Lower lobe of right lung (tissue), 2 donors: ENCODE measurements at regions not wholly inside any gene's neighbourhood (a gene's known extent, or its start where the extent isn't known, plus 50 kb on each side); places are given as distances from the start of the nearest gene placed in this dataset.

ENCODE experiments used
- ATAC-seq, 2 donors: fragments of 200-7000 bp; cut with Tn5 transposase; one replicate each; pipeline ENCODE4 v1.9.1; 2020 to 2022; ENCODE audit warnings: mild to moderate bottlenecking in 2 of 2, moderate library complexity in 2 of 2
- DNase-seq: peaks from one replicate; pipeline ENCODE4 v3.0.0-alpha.2; 2020
- H3K27ac ChIP-seq: fragments of 200-600 bp; one replicate; pipeline ENCODE4 v1.8.0; 2022
- H3K27me3 ChIP-seq: fragments of 200-600 bp; one replicate; pipeline ENCODE4 v1.8.0; 2022; ENCODE audit warnings: low read depth
- H3K36me3 ChIP-seq: fragments of 200-600 bp; one replicate; pipeline ENCODE4 v1.8.0; 2022; ENCODE audit warnings: mild to moderate bottlenecking
- H3K4me1 ChIP-seq: fragments of 200-600 bp; one replicate; pipeline ENCODE4 v1.8.0; 2022
- H3K4me3 ChIP-seq: fragments of 200-600 bp; one replicate; pipeline ENCODE4 v1.8.0; 2022; ENCODE audit warnings: mild to moderate bottlenecking
- H3K9me3 ChIP-seq: fragments of 200-600 bp; one replicate; pipeline ENCODE4 v1.8.0; 2022
- intact Hi-C: fragments of 100-400 bp; cut with DNase I; formaldehyde crosslinking; loops from one replicate; pipeline ENCODE4 v1.11.0; 2022
- TF ChIP-seq, protein P1 (sequence below): fragments of 200-600 bp; IDR thresholded peaks from one replicate; pipeline ENCODE4 v1.8.0; 2022; ENCODE audit warnings: antibody characterized with exemption, mild to moderate bottlenecking
- donor health status: DM: no; HTN: yes; CAD: no; lungs with severe emphysema.

DNA sequence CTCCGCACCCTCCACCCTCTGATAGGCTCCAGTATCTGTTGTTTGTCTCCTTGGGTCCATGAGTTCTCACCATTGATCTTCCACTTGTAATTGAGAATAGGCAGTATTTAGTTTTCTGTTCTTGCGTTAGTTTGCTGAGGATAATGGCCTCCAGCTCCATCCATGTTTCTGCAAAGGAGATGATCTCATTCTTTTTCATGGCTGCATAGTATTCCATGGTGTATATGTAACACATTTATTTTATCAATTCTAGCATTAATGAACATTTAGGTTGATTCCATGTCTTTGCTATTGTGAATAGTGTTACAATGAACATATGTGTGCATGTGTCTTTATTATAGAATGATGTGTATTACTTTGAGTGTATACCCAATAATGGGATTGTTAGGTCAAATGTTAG is 814.6 kb upstream of the FRG1 start:
- H3K27ac ChIP-seq: no peak overlapping the region
- DNase-seq: no peak
- intact Hi-C loops: no loop called here
- no peaks in the 10 kb centered on the region for H3K27me3 ChIP-seq
- H3K9me3 ChIP-seq: no peaks in the 10 kb centered on the region
- no peak overlapping the region for H3K4me3 ChIP-seq
- no peaks in the 10 kb centered on the region for H3K4me1 ChIP-seq
- TF ChIP-seq, protein P1, sequence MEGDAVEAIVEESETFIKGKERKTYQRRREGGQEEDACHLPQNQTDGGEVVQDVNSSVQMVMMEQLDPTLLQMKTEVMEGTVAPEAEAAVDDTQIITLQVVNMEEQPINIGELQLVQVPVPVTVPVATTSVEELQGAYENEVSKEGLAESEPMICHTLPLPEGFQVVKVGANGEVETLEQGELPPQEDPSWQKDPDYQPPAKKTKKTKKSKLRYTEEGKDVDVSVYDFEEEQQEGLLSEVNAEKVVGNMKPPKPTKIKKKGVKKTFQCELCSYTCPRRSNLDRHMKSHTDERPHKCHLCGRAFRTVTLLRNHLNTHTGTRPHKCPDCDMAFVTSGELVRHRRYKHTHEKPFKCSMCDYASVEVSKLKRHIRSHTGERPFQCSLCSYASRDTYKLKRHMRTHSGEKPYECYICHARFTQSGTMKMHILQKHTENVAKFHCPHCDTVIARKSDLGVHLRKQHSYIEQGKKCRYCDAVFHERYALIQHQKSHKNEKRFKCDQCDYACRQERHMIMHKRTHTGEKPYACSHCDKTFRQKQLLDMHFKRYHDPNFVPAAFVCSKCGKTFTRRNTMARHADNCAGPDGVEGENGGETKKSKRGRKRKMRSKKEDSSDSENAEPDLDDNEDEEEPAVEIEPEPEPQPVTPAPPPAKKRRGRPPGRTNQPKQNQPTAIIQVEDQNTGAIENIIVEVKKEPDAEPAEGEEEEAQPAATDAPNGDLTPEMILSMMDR: no peak
- no peaks in the 10 kb centered on the region for H3K36me3 ChIP-seq
- ATAC-seq: no peak

- no peak for DNase-seq
- Histone ChIP-seq H3K36me3 (no peaks in the 10 kb centered on the region), H3K9me3 (no peaks in the 10 kb centered on the region), H3K27me3 (no peaks in the 10 kb centered on the region), H3K4me3 (no peak overlapping the region), H3K27ac (no peak overlapping the region), H3K4me1 (no peaks in the 10 kb centered on the region)
- intact Hi-C loops: no loop called here
- TF ChIP-seq, protein P1: no peak
- no peak for ATAC-seq
Observed at GRCh38 chr4:189128341-189128740, 812.3 kb upstream of the FRG1 start.

- no peak overlapping the region for H3K27ac ChIP-seq
- ATAC-seq (no peak), DNase-seq (no peak)
- H3K36me3 ChIP-seq: no peaks in the 10 kb centered on the region
- TF ChIP-seq, protein P1: no peak
- intact Hi-C loops: no loop called here
- no peak overlapping the region for H3K4me3 ChIP-seq
- no peaks in the 10 kb centered on the region for H3K27me3 ChIP-seq
- H3K4me1 ChIP-seq: no peaks in the 10 kb centered on the region
- no peaks in the 10 kb centered on the region for H3K9me3 ChIP-seq
Observed at GRCh38 chr4:189129044-189129694, 811.5 kb upstream of the FRG1 start.

DNA sequence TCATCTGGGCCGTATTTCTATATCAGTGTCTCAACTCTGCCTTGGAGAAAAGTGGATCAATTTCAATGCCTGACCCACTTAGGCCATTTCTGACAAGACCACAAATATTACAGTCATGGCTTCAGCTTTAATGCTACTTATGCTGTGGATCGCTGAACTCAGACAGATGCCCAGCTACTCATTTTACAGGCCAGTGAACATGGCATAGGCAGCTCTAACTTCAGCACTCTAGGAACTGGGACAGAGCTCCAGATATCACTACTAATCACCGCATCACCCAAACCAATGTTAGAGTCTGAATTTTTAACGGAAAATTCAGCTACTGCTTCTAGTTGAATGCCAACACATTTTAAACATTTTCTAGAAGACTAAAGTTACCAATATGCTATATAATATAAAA is 809.6 kb upstream of the FRG1 start:
- no peaks in the 10 kb centered on the region for H3K4me1 ChIP-seq
- no peaks in the 10 kb centered on the region for H3K9me3 ChIP-seq
- H3K4me3 ChIP-seq: no peak overlapping the region
- TF ChIP-seq, protein P1: no peak
- ATAC-seq (no peak), DNase-seq (no peak)
- intact Hi-C loops: no loop called here
- no peak overlapping the region for H3K27ac ChIP-seq
- H3K36me3 ChIP-seq: no peaks in the 10 kb centered on the region
- H3K27me3 ChIP-seq: no peaks in the 10 kb centered on the region

DNA sequence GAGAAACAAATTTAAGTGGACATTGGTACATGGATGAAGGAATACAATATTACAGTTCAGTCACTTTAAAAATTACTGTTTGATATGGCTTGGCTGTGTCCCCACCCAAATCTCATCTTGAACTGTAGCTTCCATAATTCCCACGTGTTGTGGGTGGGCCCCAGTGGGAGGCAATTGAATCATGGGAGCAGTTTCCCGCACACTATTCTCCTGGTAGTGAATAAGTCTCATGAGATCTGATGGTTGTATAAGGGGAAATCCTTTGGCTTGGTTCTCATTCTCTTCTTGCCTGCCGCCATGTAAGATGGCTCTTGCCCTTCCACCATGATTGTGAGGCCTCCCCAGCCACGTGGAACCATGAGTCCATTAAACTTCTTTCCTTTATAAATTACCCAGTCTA is 804.2 kb upstream of the FRG1 start:
- TF ChIP-seq, protein P1: no peak
- no peaks in the 10 kb centered on the region for H3K4me1 ChIP-seq
- no peaks in the 10 kb centered on the region for H3K9me3 ChIP-seq
- H3K27ac ChIP-seq: no peak overlapping the region
- no peaks in the 10 kb centered on the region for H3K27me3 ChIP-seq
- DNase-seq: no peak
- ATAC-seq: no peak
- no peaks in the 10 kb centered on the region for H3K36me3 ChIP-seq
- no peak overlapping the region for H3K4me3 ChIP-seq
- intact Hi-C loops: no loop called here
